SK-N-SH treated with all-trans-retinoic acid at 6 μM for 48 hours (cell line): ENCODE measurements at regions not wholly inside any gene's neighbourhood (a gene's known extent, or its start where the extent isn't known, plus 50 kb on each side); places are given as distances from the start of the nearest gene placed in this dataset.

Experiments used
- ARNTL ChIP-seq: fragments of 450-650 bp; formaldehyde crosslinking; IDR thresholded peaks from 2 replicates; pipeline ENCODE4 v1.5.0; 2020; ENCODE audit warnings: low read depth, mild to moderate bottlenecking, moderate library complexity, borderline replicate concordance
- BACH2 ChIP-seq: fragments of 250-450 bp; sonication (Bioruptor Pico); IDR thresholded peaks from 2 replicates; pipeline ENCODE4 v1.9.0; 2021; ENCODE audit warnings: mild to moderate bottlenecking, borderline replicate concordance
- ESRRG ChIP-seq: fragments of 250-450 bp; sonication (Bioruptor Pico); IDR thresholded peaks from 2 replicates; pipeline ENCODE4 v1.6.1; 2021; ENCODE audit warnings: mild to moderate bottlenecking
- GLIS3 ChIP-seq: fragments of 250-450 bp; sonication (Bioruptor Pico); IDR thresholded peaks from 2 replicates; pipeline ENCODE4 v1.5.0; 2020; ENCODE audit warnings: mild to moderate bottlenecking, moderate library complexity
- OSR1 ChIP-seq: fragments of 250-450 bp; sonication (Bioruptor Pico); IDR thresholded peaks from 2 replicates; pipeline ENCODE4 v1.8.0; 2022; ENCODE audit warnings: moderate library complexity, mild to moderate bottlenecking, inconsistent platforms
- SNAI2 ChIP-seq: fragments of 250-450 bp; sonication (Bioruptor Pico); IDR thresholded peaks from 2 replicates; pipeline ENCODE4 v1.5.0; 2020; ENCODE audit warnings: mild to moderate bottlenecking, moderate library complexity
- TOX ChIP-seq: fragments of 250-450 bp; sonication (Bioruptor Pico); IDR thresholded peaks from 2 replicates; pipeline ENCODE4 v1.8.0; 2021; ENCODE audit warnings: mild to moderate bottlenecking, moderate library complexity, borderline replicate concordance
- ZFP30 ChIP-seq: fragments of 450-650 bp; formaldehyde crosslinking; IDR thresholded peaks from 2 replicates; pipeline ENCODE4 v1.5.0; 2022; ENCODE audit warnings: mild to moderate bottlenecking, moderate library complexity
- ZNF565 ChIP-seq: fragments of 450-650 bp; formaldehyde crosslinking; conservative IDR thresholded peaks from 2 replicates; pipeline ENCODE4 v1.5.0; 2020; ENCODE audit warnings: low read depth, mild to moderate bottlenecking, moderate library complexity

GRCh38 chr4:153082322-153083301 lies 121.6 kb upstream of the TRIM2 start:
- TF ChIP-seq ZNF565 (CRISPR knock-in tag) (no peak), OSR1 (no peak), ZFP30 (CRISPR knock-in tag) (no peak), SNAI2 (CRISPR knock-in tag) (no peak), GLIS3 (CRISPR knock-in tag) (no peak), ESRRG (CRISPR knock-in tag) (no peak), TOX (CRISPR knock-in tag) (no peak), BACH2 (no peak), ARNTL (CRISPR knock-in tag) (no peak)
